ENCODE measurements at regions not wholly inside any gene's neighbourhood (a gene's known extent, or its start where the extent isn't known, plus 50 kb on each side); places are given as distances from the start of the nearest gene placed in this dataset.

DNA sequence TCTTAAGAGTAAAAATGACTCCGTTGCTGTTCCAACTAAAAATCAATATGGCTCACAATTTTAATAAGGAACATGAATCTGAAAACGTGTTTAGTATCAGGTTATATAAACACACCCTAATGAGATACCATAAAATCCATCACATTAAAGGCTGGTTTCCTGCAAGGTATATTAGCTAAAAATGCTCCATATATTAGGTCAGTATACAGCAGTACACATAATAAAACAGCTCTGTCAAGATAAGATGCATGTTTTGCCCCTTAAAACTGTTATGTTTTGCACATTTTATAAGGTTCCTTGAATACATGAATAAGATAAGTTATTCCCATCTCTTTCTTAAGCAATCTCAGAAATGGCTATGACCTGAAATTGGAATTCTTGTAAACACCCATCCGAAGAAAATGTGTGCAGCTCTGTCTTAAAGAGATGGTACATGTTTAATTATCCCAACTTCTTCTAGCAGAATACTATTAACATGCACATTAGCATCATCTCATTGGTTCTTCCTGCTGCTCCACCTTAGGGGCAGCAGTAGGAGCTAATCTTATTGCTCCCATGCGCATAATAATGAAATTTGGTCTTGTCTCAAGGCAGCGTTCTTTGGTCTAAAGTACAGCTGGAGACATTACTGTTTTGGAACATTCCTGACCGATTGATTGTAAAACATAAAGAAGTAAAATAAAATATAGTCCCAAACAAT lies 836.1 kb upstream of the FANCL start:
- Histone ChIP-seq H3K4me3 (no peak overlapping the region), H3K36me3 (ENCODE audit: control insufficient read depth in 2 of 2, insufficient read depth in 2 of 2, low read length in 1 of 2) (no peaks in the 10 kb centered on the region), H3K4me2 (ENCODE audit: control insufficient read depth, insufficient read depth) (no peak overlapping the region), H2AFZ (ENCODE audit: control insufficient read depth, low read depth, low read length) (no peak overlapping the region), H3K9me3 (replicated peaks; ENCODE audit: control insufficient read depth, insufficient read depth, low read length) (no peaks in the 10 kb centered on the region), H3K27me3 (replicated peaks in 1 of 2; ENCODE audit: control insufficient read depth in 2 of 2, insufficient read depth in 2 of 2, low read length in 1 of 2) (no peaks in the 10 kb centered on the region), H3K4me1 (ENCODE audit: control insufficient read depth, insufficient read depth, low read length) (no peaks in the 10 kb centered on the region), H3K79me2 (ENCODE audit: control insufficient read depth, insufficient read depth, low read length) (no peaks in the 10 kb centered on the region), H4K20me1 (ENCODE audit: control insufficient read depth, insufficient read depth) (no peaks in the 10 kb centered on the region), H3K9ac (ENCODE audit: control insufficient read depth, insufficient read depth, low read length) (no peak overlapping the region), H3K27ac (ENCODE audit: control insufficient read depth, insufficient read depth) (no peak overlapping the region)
- no peak for FAIRE-seq
- in situ Hi-C loops (cut with MboI) = no loop called here
- intact Hi-C loops (cut with micrococcal nuclease; ENCODE audit: unreplicated experiment) = no loop called here
- CTCF ChIA-PET = interaction anchor here (0.6 to 1.2 kb wide), 2 partner anchors 25 to 1283 kb away, joined by 3 read pairs; no protein-coding TSS in a partner anchor
- POLR2A ChIA-PET = no interaction called here
- no peak for ATAC-seq
- no peak for DNase-seq (ENCODE audit: low read depth, low spot score)
- SMC1A ChIA-PET (ENCODE audit: uncharacterized antibody, unreplicated experiment) = no interaction called here
- no peak for TF ChIP-seq NBN (IDR thresholded peaks at IDR 0.05)
- no peak for TF ChIP-seq LARP7 (IDR thresholded peaks at IDR 0.05)
- TF ChIP-seq SIN3A (IDR thresholded peaks at IDR 0.05; ENCODE audit: low read depth, low read length) = no peak
- no peak for TF ChIP-seq IRF4 (IDR thresholded peaks at IDR 0.05; ENCODE audit: low read depth, low read length)
- TF ChIP-seq SP1 (IDR thresholded peaks at IDR 0.05; ENCODE audit: low read depth, low read length) = no peak
- no peak for TF ChIP-seq GATAD2B (conservative IDR thresholded peaks at IDR 0.05; ENCODE audit: low read depth)
- no peak for TF ChIP-seq NR2C2 (IDR thresholded peaks at IDR 0.05; ENCODE audit: borderline replicate concordance, control insufficient read depth, insufficient read length, low read depth)
- TF ChIP-seq RFX5 (IDR thresholded peaks at IDR 0.05; ENCODE audit: low read depth, low read length) = no peak
- no peak for TF ChIP-seq BACH1 (IDR thresholded peaks at IDR 0.05; ENCODE audit: borderline replicate concordance)
- no TSS peak for BruUV-seq (replicated peaks)
- RAD21 ChIA-PET (ENCODE audit: unreplicated experiment) = no interaction called here
- 18% methylated on average over 6 of the region's 6 CpGs for WGBS (ENCODE audit: insufficient coverage, insufficient replicate concordance, low lambda C conversion rate, missing lambda C conversion rate)

DNA sequence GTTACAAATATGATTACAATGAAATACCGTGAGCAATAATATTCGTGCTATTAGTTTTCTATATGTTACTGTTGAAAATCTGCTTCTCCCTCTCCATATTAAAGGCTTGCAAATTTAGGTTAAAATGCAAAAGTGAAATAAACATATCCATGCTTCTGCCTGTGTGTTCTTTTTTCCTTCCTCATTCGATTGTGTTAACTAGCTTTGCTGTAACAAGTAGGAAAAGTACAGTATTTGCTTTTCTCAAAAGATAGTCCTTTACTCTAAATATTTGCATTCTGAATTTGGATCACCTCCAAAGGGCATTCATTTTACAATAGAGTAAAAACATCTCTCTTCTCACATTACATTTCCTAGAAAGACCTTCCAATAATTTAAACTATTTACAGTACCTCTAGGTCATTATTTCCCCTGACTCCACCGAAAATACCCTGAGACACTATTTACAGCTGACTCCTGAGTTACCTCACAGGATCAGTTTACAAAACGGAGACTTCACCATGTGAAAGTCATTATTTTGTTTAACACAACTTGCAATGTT lies 835.0 kb upstream of the FANCL start:
- no peak overlapping the region for H3K27ac ChIP-seq (ENCODE audit: control insufficient read depth, insufficient read depth)
- TF ChIP-seq NR2C2 (IDR thresholded peaks at IDR 0.05; ENCODE audit: borderline replicate concordance, control insufficient read depth, insufficient read length, low read depth) (no peak), BMI1 (IDR thresholded peaks at IDR 0.05; ENCODE audit: borderline replicate concordance) (no peak), MTA2 (IDR thresholded peaks at IDR 0.05; ENCODE audit: low read depth) (no peak), KAT2A (conservative IDR thresholded peaks at IDR 0.05; ENCODE audit: control insufficient read depth, low read depth, low read length) (no peak), SIX5 (IDR thresholded peaks at IDR 0.05; ENCODE audit: low read depth, low read length, severe bottlenecking) (no peak)
- no peaks in the 10 kb centered on the region for H3K79me2 ChIP-seq (ENCODE audit: control insufficient read depth, insufficient read depth, low read length)
- no peaks in the 10 kb centered on the region for H3K27me3 ChIP-seq (replicated peaks in 1 of 2; ENCODE audit: control insufficient read depth in 2 of 2, insufficient read depth in 2 of 2, low read length in 1 of 2)
- intact Hi-C loops (cut with micrococcal nuclease; ENCODE audit: unreplicated experiment) = no loop called here
- H3K4me2 ChIP-seq (ENCODE audit: control insufficient read depth, insufficient read depth) = no peak overlapping the region
- DNase-seq (ENCODE audit: low read depth, low spot score) (no peak), FAIRE-seq (no peak), ATAC-seq (no peak)
- in situ Hi-C loops (cut with MboI) = no loop called here
- SMC1A ChIA-PET (ENCODE audit: uncharacterized antibody, unreplicated experiment) = interaction anchor here (1.1 kb wide), 1 partner anchor 13 kb away, joined by 3 read pairs; no protein-coding TSS in a partner anchor
- no peak overlapping the region for H3K4me3 ChIP-seq
- POLR2A ChIA-PET = no interaction called here
- CTCF ChIA-PET = interaction anchor here (0.6 kb wide), 1 partner anchor 1281 kb away, joined by 3 read pairs; no protein-coding TSS in a partner anchor
- no peaks in the 10 kb centered on the region for H3K36me3 ChIP-seq (ENCODE audit: control insufficient read depth in 2 of 2, insufficient read depth in 2 of 2, low read length in 1 of 2)
- H3K9ac ChIP-seq (ENCODE audit: control insufficient read depth, insufficient read depth, low read length) = no peak overlapping the region
- WGBS (ENCODE audit: insufficient coverage, insufficient replicate concordance, low lambda C conversion rate, missing lambda C conversion rate) = 11% methylated on average over 5 of the region's 5 CpGs
- no TSS peak for BruUV-seq (replicated peaks)
- no peaks in the 10 kb centered on the region for H4K20me1 ChIP-seq (ENCODE audit: control insufficient read depth, insufficient read depth)
- H3K9me3 ChIP-seq (replicated peaks; ENCODE audit: control insufficient read depth, insufficient read depth, low read length) = no peaks in the 10 kb centered on the region
- RAD21 ChIA-PET (ENCODE audit: unreplicated experiment) = no interaction called here
- no peaks in the 10 kb centered on the region for H3K4me1 ChIP-seq (ENCODE audit: control insufficient read depth, insufficient read depth, low read length)
- H2AFZ ChIP-seq (ENCODE audit: control insufficient read depth, low read depth, low read length) = no peak overlapping the region

Measured in GM12878 (cell line).